Neutrophil (primary cell): ENCODE measurements at regions not wholly inside any gene's neighbourhood (a gene's known extent, or its start where the extent isn't known, plus 50 kb on each side); places are given as distances from the start of the nearest gene placed in this dataset.

Experiments used
- H3K27ac ChIP-seq: fragments of 200-600 bp; sonication (generic); 2 replicates; pipeline ENCODE4 v1.5.1; 2016; ENCODE audit warnings: mild to moderate bottlenecking, moderate library complexity
- H3K27me3 ChIP-seq: fragments of 200-600 bp; sonication (generic); 2 replicates; pipeline ENCODE4 v1.6.0; 2016; ENCODE audit warnings: mild to moderate bottlenecking
- H3K36me3 ChIP-seq: fragments of 200-600 bp; sonication (generic); 2 replicates; pipeline ENCODE4 v1.5.1; 2017
- H3K4me1 ChIP-seq, 2 experiments: fragments of 200-600 bp in 1 of 2; sonication (generic) in 1 of 2; 1 replicate in 1 of 2; 2 replicates in 1 of 2; pipeline versions ENCODE4 v1.5.1 to v1.6.1; 2013 to 2016; ENCODE audit warnings: low read depth in 1 of 2, low read length in 1 of 2, mild to moderate bottlenecking in 1 of 2, moderate library complexity in 1 of 2; ENCODE audit not compliant: control insufficient read depth in 1 of 2, insufficient read depth in 1 of 2
- H3K4me3 ChIP-seq, 2 experiments: fragments of 200-600 bp in 1 of 2; sonication (generic) in 1 of 2; 1 replicate in 1 of 2; 2 replicates in 1 of 2; pipeline ENCODE4 v1.5.1; 2013 to 2016; ENCODE audit warnings: low read depth in 1 of 2, low read length in 1 of 2, mild to moderate bottlenecking in 1 of 2, moderate library complexity in 1 of 2
- H3K9me3 ChIP-seq: fragments of 200-600 bp; sonication (generic); 2 replicates; pipeline ENCODE4 v1.5.1; 2016
- TF ChIP-seq, protein P1 (sequence below): fragments of 200-600 bp; sonication (generic); IDR thresholded peaks from 2 replicates; pipeline ENCODE4 v1.5.1; 2016; ENCODE audit warnings: antibody characterized with exemption

DNA sequence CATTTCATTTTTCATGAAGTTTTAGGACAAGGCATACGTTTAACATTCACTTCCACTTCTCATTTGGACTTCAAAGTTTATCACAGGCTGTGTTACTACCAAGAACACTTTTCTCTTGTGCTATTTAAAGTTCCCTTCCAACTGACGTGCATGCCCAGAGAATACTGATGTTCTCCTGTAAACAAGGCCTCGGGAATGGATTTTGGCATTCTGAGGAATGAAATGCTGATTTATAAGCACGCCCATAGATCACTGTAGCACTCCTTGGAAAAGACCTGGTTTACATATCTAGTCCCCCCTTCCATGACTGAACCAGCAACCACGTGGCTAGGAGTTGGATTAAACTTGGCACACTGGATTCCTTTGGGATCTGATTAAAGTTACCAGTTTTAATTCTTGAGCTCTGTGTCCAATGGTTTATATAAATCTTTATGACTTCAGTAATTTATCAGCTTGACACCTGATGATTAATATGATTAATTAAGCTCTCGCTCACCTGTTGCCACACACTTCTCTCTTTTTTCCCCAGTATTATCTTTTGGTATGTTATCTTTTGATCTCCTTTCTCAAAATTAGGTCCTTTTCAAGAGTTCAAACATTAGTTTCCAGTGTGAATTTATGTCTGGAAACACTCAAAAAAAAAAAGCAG, 122.4 kb upstream of the HAND2 start:
- no peaks in the 10 kb centered on the region for H3K27me3 ChIP-seq

DNA sequence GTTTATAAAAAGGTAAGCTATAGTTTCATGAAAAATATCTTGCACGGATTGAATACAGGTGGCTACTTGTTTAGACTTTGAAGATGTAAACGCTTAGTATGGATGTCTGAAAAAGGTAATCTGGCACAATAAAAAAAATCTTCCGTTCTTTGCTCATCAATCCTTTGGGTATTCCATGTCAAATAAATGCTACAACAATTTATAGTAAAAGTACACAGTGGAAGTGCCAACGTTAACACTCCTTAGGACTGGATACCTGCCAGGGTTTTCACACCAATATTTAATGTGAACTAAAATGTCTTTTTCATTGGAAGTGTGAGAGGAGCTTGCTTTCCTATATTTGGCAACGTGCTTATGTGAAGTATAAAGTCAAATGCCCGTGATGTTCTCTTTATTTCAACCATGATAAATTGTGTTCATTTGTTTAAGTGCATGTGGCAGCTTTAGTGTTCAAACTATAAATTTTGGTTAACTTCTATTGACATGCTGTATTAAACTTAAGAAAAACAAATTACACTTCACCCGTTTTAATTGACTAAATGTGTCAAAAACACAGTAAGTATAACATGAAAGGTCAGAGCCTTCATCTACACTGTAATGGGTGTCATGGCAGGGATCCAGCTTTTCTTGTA, 121.7 kb upstream of the HAND2 start:
- no peaks in the 10 kb centered on the region for H3K4me1 ChIP-seq
- no peak overlapping the region for H3K4me3 ChIP-seq
- H3K27me3 ChIP-seq = no peaks in the 10 kb centered on the region
- TF ChIP-seq, protein P1, sequence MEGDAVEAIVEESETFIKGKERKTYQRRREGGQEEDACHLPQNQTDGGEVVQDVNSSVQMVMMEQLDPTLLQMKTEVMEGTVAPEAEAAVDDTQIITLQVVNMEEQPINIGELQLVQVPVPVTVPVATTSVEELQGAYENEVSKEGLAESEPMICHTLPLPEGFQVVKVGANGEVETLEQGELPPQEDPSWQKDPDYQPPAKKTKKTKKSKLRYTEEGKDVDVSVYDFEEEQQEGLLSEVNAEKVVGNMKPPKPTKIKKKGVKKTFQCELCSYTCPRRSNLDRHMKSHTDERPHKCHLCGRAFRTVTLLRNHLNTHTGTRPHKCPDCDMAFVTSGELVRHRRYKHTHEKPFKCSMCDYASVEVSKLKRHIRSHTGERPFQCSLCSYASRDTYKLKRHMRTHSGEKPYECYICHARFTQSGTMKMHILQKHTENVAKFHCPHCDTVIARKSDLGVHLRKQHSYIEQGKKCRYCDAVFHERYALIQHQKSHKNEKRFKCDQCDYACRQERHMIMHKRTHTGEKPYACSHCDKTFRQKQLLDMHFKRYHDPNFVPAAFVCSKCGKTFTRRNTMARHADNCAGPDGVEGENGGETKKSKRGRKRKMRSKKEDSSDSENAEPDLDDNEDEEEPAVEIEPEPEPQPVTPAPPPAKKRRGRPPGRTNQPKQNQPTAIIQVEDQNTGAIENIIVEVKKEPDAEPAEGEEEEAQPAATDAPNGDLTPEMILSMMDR = no peak
- H3K9me3 ChIP-seq = no peaks in the 10 kb centered on the region
- no peaks in the 10 kb centered on the region for H3K36me3 ChIP-seq
- no peak overlapping the region for H3K27ac ChIP-seq

More for the DNA sequence above, 122.4 kb upstream of the HAND2 start:
- Histone ChIP-seq H3K4me3 (no peak overlapping the region), H3K4me1 (no peaks in the 10 kb centered on the region), H3K36me3 (no peaks in the 10 kb centered on the region), H3K27ac (no peak overlapping the region), H3K9me3 (no peaks in the 10 kb centered on the region)
- TF ChIP-seq, protein P1 = no peak

DNA sequence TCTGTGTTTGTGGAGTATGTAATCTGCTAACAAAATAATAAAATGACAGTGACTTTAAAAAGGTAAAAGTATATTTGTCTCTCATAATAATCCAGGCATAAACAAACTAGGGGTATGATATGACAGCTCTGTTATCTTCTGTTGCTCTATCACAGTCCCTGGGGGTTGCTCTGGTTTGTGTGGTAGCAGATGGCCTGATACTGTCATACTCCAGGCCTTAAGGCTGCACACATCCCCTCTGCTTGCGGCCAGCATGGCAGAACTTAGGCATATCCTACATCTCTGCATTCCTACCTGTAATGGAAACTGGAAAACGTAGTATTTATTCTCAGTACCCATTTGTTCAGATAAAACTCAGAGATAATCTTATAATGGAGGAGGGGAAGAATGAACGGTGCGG, 117.9 kb upstream of the HAND2 start:
- H3K27ac ChIP-seq = no peak overlapping the region
- H3K36me3 ChIP-seq = no peaks in the 10 kb centered on the region
- no peaks in the 10 kb centered on the region for H3K9me3 ChIP-seq
- TF ChIP-seq, protein P1 = no peak
- H3K27me3 ChIP-seq = no peaks in the 10 kb centered on the region
- H3K4me3 ChIP-seq = no peak overlapping the region
- no peaks in the 10 kb centered on the region for H3K4me1 ChIP-seq

DNA sequence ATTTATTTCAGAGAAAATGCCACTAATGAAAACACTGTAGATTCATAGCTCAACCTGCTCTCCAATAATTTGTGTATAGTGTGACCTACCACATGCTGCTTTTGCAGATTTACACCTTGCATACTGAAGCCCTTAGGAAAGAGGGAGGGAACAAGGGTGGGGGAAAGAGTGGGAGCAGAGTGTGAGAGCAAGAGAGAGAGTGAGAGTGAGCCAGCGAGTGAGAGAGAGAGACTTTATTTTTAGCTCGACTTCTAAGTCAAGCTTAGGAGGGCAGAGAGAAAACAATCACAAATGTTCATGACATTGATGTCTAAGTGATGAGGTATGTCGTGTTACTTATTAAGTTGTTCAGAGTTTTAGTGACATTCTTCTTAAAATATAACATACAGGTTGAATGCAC, 112.5 kb upstream of the HAND2 start:
- TF ChIP-seq, protein P1 = no peak
- Histone ChIP-seq H3K27me3 (no peaks in the 10 kb centered on the region), H3K9me3 (no peaks in the 10 kb centered on the region), H3K4me3 (no peak overlapping the region), H3K36me3 (no peaks in the 10 kb centered on the region), H3K4me1 (no peaks in the 10 kb centered on the region), H3K27ac (no peak overlapping the region)

DNA sequence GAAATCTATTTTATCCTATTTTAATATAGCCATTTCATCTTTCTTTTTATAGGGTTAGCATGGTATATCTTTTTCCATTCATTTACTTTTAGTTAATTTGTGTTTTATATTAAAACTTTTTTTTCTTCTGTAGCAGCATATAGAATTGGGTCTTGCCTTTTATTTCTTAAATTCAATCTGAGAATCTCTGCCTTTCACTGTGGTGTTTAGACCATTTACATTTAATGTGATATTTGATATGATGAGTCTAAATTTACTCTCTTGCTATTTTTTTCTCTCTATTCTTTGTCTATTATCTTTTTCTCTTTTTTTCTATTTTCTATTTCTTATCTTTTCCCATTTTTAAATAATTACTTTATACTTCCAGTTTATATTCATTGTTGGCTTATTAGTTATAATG, 105.4 kb upstream of the HAND2 start:
- Histone ChIP-seq H3K27me3 (no peaks in the 10 kb centered on the region), H3K4me1 (no peaks in the 10 kb centered on the region), H3K36me3 (no peaks in the 10 kb centered on the region), H3K9me3 (no peaks in the 10 kb centered on the region), H3K27ac (no peak overlapping the region), H3K4me3 (no peak overlapping the region)
- TF ChIP-seq, protein P1 = no peak
